Hepatocyte (in vitro differentiated cells): ENCODE measurements at regions not wholly inside any gene's neighbourhood (a gene's known extent, or its start where the extent isn't known, plus 50 kb on each side); places are given as distances from the start of the nearest gene placed in this dataset.

Experiments used
- DNase-seq: peaks from one replicate; pipeline ENCODE4 v3.0.0-alpha.2; 2016; ENCODE audit warnings: low spot score
- H2AFZ ChIP-seq: fragments of 200-600 bp; sonication (generic); 2 replicates; pipeline ENCODE4 v1.6.0; 2016; ENCODE audit warnings: antibody characterized with exemption, mild to moderate bottlenecking
- H3K27ac ChIP-seq: fragments of 200-600 bp; sonication (generic); 2 replicates; pipeline ENCODE4 v1.5.1; 2016; ENCODE audit warnings: mild to moderate bottlenecking
- H3K27me3 ChIP-seq: fragments of 200-600 bp; sonication (generic); 2 replicates; pipeline ENCODE4 v1.6.1; 2016
- H3K36me3 ChIP-seq: fragments of 200-600 bp; sonication (generic); replicated peaks from 2 replicates; pipeline ENCODE4 v1.5.1; 2016; ENCODE audit warnings: low read depth; ENCODE audit not compliant: insufficient read depth
- H3K4me1 ChIP-seq: fragments of 200-600 bp; sonication (generic); 2 replicates; pipeline ENCODE4 v1.5.1; 2016; ENCODE audit warnings: mild to moderate bottlenecking, moderate library complexity; ENCODE audit not compliant: insufficient read depth
- H3K4me2 ChIP-seq: fragments of 200-600 bp; sonication (generic); 2 replicates; pipeline ENCODE4 v1.6.0; 2016
- H3K4me3 ChIP-seq: fragments of 200-600 bp; sonication (generic); 2 replicates; pipeline ENCODE4 v1.5.1; 2016; ENCODE audit warnings: mild to moderate bottlenecking
- H3K79me2 ChIP-seq: fragments of 200-600 bp; sonication (generic); 2 replicates; pipeline ENCODE4 v1.6.0; 2017; ENCODE audit warnings: mild to moderate bottlenecking
- H3K9me2 ChIP-seq: fragments of 200-600 bp; sonication (generic); replicated peaks from 2 replicates; pipeline ENCODE4 v1.6.0; 2017; ENCODE audit warnings: mild to moderate bottlenecking; ENCODE audit not compliant: insufficient read depth
- H3K9me3 ChIP-seq: fragments of 200-600 bp; sonication (generic); 2 replicates; pipeline ENCODE4 v1.5.1; 2016; ENCODE audit warnings: low read depth, mild to moderate bottlenecking
- H4K20me1 ChIP-seq: fragments of 200-600 bp; sonication (generic); 2 replicates; pipeline ENCODE4 v1.6.0; 2016; ENCODE audit warnings: mild to moderate bottlenecking; ENCODE audit not compliant: insufficient read depth, poor library complexity, severe bottlenecking
- EZH2 ChIP-seq: fragments of 200-600 bp; sonication (generic); IDR thresholded peaks from 2 replicates; pipeline ENCODE4 v1.6.1; 2016; ENCODE audit warnings: antibody characterized with exemption, mild to moderate bottlenecking, borderline replicate concordance
- EZH2phosphoT487 ChIP-seq: fragments of 200-600 bp; sonication (generic); IDR thresholded peaks from one replicate; pipeline ENCODE4 v1.6.1; 2018; ENCODE audit warnings: antibody characterized with exemption, mild to moderate bottlenecking, low read depth, moderate library complexity; ENCODE audit not compliant: unreplicated experiment, severe bottlenecking
- WGBS: methylation state at CpG from one replicate; pipeline ENCODE4 v1.1.6; 2016; ENCODE audit warnings: low lambda C conversion rate; ENCODE audit errors: missing lambda C conversion rate; 5-methylcytosine and 5-hydroxymethylcytosine counted together
- TF ChIP-seq, protein P1 (sequence below): fragments of 200-600 bp; sonication (generic); IDR thresholded peaks from 2 replicates; pipeline ENCODE4 v1.5.1; 2016; ENCODE audit warnings: antibody characterized with exemption, mild to moderate bottlenecking; ENCODE audit not compliant: poor library complexity

DNA sequence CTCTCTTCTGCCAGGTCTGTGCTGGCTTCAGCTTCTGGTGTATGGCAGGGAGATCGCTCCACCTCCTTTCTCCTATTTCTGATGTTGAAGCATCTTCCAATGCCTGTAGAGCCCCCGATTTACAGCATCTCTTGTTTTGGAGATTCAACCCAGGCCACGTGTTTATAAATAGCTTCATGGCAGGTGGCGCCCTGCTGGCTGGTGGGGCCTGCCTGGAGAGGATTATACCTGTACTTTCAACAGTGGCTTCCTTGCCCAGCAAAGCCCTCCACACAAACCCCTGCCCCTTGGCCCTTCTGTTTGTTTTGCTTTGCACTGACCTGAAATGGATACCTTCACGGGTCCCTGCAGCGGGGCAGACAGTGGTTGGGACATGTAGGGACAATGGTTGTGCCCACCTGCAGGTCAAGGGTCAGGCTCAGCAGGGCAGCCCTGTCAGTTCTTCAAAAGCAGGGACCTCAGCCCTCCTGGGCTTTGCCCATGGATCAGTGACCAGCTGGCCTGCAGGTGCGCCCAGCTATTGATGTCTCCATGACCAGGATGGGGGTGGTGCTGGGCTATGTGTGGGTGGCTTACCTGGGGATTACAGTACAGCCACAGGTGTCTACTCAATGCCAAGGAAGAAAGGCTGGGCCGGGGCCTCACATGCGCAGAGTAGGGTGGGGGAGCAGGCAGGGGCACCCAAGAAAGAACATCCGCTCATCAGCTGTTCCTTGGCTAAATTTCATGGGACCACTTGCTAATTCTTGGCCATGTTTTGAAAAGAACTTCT lies 112.7 kb upstream of the PRR23C start:
- Histone ChIP-seq H2AFZ (no peak overlapping the region), H3K27ac (no peak overlapping the region), H3K27me3 (no peaks in the 10 kb centered on the region), H3K4me2 (no peak overlapping the region), H3K9me3 (no peaks in the 10 kb centered on the region), H3K9me2 (no peaks in the 10 kb centered on the region), H3K4me1 (no peaks in the 10 kb centered on the region), H3K79me2 (no peaks in the 10 kb centered on the region), H3K36me3 (no peaks in the 10 kb centered on the region), H4K20me1 (no peaks in the 10 kb centered on the region), H3K4me3 (no peak overlapping the region)
- 87% methylated on average over 10 of the region's 10 CpGs for WGBS
- TF ChIP-seq, protein P1, sequence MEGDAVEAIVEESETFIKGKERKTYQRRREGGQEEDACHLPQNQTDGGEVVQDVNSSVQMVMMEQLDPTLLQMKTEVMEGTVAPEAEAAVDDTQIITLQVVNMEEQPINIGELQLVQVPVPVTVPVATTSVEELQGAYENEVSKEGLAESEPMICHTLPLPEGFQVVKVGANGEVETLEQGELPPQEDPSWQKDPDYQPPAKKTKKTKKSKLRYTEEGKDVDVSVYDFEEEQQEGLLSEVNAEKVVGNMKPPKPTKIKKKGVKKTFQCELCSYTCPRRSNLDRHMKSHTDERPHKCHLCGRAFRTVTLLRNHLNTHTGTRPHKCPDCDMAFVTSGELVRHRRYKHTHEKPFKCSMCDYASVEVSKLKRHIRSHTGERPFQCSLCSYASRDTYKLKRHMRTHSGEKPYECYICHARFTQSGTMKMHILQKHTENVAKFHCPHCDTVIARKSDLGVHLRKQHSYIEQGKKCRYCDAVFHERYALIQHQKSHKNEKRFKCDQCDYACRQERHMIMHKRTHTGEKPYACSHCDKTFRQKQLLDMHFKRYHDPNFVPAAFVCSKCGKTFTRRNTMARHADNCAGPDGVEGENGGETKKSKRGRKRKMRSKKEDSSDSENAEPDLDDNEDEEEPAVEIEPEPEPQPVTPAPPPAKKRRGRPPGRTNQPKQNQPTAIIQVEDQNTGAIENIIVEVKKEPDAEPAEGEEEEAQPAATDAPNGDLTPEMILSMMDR: no peak
- TF ChIP-seq EZH2 (no peak), EZH2phosphoT487 (no peak)
- DNase-seq: no peak

DNA sequence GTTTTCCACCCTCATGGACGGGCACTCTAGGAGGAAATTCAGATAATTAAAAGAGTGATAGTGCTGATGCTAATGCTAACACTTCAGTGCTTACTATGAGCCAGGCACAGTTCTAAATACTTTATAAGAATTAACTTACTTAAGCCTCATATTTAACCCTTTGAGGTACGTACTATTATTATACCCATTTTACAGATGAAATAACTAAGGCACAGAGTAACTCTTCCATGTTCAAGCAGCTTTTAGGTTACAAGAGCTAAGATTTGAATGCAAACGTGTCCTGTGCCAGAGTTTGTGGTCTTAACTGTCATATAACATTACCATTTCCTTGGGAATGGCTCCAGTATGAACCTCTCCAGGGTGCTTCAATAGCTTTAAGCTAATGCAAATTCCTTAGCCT lies 114.7 kb upstream of the PRR23C start:
- 83% methylated on average over 3 of the region's 3 CpGs for WGBS
- TF ChIP-seq, protein P1: no peak
- TF ChIP-seq EZH2phosphoT487: no peak
- no peak for TF ChIP-seq EZH2
- H3K4me1 ChIP-seq: no peaks in the 10 kb centered on the region

DNA sequence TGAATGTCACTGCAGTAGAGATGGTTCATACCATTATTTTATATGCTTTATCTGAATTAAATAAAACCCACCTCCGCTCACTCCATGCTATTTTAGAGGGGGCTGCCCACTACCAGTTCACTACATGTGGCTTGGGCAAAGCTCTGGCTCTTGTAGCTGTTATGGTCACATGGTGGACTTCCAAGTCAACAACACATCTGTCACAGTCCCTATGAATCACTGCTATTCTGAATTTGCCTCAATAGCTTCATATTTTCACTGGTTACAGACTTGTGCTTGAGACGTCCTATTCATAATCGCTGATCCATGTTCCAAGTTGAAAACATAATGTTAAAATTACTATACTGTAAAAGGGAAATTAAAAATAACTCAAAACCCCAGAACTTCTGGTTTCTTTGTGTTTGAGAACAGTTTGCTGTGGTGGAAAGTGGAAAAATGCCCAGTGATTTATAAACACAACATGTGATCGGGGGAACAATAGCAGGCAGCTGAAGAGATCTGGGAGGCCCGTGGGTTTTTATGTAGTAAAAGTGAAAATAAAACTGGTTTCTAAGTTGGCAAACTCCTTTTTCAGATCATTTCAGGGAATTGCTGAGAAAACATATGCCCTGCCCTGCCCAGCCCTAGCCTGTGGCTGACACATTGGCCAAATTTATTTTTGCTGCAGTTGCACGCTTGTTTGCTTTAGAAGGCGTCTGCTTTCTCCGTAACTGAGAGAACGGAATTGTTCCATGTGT lies 128.8 kb upstream of the PRR23C start:
- Histone ChIP-seq H3K27me3 (peaks cover 6% of the 10 kb centered on the region), H3K36me3 (no peaks in the 10 kb centered on the region), H3K27ac (peak overlapping the region; percentile 1), H3K4me1 (no peaks in the 10 kb centered on the region), H3K9me3 (no peaks in the 10 kb centered on the region), H2AFZ (no peak overlapping the region), H4K20me1 (no peaks in the 10 kb centered on the region), H3K79me2 (no peaks in the 10 kb centered on the region), H3K4me3 (no peak overlapping the region), H3K4me2 (peak overlapping the region; percentile 27), H3K9me2 (no peaks in the 10 kb centered on the region)
- 81% methylated on average over 9 of the region's 9 CpGs for WGBS
- no peak for DNase-seq
- TF ChIP-seq, protein P1: no peak
- TF ChIP-seq EZH2phosphoT487: no peak
- no peak for TF ChIP-seq EZH2

More for the DNA sequence above, 114.7 kb upstream of the PRR23C start:
- no peak overlapping the region for H3K4me2 ChIP-seq
- peaks cover 4% of the 10 kb centered on the region for H3K27me3 ChIP-seq
- H4K20me1 ChIP-seq: no peaks in the 10 kb centered on the region
- no peak overlapping the region for H3K4me3 ChIP-seq
- no peak for DNase-seq
- no peak overlapping the region for H2AFZ ChIP-seq
- no peaks in the 10 kb centered on the region for H3K79me2 ChIP-seq
- H3K9me2 ChIP-seq: no peaks in the 10 kb centered on the region
- H3K9me3 ChIP-seq: no peaks in the 10 kb centered on the region
- H3K36me3 ChIP-seq: no peaks in the 10 kb centered on the region
- no peak overlapping the region for H3K27ac ChIP-seq
